DMS79 treated with DMSO at 0.1 percent for 48 hours (cell line): ENCODE measurements at regions not wholly inside any gene's neighbourhood (a gene's known extent, or its start where the extent isn't known, plus 50 kb on each side); places are given as distances from the start of the nearest gene placed in this dataset.
A peak's percentile ranks its signal among the peaks of the same experiment; 100 is the strongest.

Source experiments
- DNase-seq: peaks from one replicate; lab custom pipeline; 2025; lab: John Stamatoyannopoulos, UW

DNA sequence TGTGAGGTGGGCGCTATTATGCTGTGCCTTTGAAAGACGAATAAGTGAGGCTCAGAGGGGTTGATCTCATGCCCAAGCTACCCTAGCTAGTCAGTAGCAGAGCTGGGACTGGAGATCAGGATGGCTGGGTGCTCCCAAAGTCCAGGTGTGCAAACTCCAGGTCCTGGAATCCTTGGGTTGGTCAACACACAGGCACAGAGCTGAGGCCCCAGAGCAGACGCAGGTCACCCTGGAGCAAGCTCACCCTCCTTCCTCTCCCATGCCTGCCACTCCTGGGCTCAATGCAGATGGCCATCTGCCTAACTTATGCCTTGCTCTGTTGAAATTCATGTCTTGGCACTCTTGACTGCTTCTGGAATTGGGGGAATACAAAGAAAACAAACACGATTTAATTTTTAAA lies 587.2 kb downstream of the PTPRU start:
- peak; percentile 70 for DNase-seq

DNA sequence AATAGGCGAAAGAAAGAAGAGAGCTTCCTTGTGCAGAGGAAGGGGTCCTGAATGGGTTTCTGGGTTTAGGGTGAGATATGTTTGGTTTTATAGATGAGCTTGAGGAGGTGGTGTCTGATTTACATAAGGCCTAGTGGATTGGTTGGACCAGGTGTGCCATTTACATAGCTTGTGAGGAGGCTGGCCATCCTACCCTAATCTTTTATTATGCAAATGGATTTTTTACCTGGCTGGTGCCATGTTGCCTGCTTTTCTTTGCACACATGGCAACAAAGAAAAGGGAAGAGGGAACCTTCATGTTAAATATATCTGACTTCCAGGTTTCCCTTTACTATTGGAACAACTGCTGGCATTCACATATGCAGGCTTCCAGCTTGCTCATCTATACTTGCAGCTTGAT lies 585.3 kb downstream of the PTPRU start:
- no peak for DNase-seq

DNA sequence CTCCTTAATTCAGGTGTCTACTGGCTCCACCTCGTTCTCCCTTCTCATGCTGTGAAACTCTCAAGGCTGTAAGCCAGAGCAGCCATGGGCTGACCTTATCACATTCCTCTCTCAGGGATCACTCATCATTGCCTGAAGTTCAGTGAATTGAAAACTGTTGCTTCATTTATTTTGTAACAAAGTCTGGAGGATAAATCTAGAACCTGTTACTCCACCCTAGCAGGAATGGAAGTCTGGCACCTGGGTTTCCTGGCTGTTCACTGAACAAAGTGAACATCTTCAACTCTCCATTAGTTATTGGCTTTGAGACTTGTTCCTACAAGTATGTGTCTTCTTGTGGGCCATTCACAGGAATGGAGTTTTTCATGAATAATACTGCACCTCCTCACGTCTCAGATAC lies 584.1 kb downstream of the PTPRU start:
- DNase-seq: no peak

DNA sequence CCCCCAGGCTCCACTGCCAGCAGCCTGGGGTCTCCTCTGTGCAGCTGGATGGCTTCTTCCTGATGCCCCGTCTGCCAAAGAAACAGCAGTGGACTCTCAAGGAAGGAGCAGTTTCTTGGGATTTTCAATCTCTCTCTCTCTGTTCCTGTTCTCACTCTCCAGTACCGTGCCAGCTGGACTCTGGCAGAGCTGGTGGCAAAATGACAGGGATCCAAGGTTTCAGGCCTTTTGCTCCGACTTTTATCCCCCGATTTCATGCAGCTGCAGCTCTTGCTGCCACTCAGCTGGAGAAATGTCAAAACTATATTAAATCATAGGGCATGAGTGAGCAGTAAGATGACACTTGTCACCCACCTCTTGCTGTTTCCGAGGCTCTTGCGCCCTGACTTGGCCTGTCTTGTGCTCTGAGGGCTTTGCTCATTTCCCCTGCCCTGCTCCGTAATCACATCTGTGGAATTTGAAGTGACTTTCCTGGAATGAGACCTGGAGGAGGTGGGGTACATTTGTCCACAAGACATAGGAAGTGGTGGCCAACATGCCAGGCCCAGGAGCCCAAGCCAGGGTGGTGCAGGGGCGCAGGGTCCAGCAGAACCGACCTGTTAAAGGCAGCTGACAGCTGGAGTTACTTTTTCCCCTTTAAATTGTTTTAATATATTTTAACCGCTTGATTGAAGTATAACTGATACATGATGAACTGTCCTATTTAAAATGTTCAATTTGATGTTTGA lies 576.2 kb downstream of the PTPRU start:
- peak; percentile 76 for DNase-seq

DNA sequence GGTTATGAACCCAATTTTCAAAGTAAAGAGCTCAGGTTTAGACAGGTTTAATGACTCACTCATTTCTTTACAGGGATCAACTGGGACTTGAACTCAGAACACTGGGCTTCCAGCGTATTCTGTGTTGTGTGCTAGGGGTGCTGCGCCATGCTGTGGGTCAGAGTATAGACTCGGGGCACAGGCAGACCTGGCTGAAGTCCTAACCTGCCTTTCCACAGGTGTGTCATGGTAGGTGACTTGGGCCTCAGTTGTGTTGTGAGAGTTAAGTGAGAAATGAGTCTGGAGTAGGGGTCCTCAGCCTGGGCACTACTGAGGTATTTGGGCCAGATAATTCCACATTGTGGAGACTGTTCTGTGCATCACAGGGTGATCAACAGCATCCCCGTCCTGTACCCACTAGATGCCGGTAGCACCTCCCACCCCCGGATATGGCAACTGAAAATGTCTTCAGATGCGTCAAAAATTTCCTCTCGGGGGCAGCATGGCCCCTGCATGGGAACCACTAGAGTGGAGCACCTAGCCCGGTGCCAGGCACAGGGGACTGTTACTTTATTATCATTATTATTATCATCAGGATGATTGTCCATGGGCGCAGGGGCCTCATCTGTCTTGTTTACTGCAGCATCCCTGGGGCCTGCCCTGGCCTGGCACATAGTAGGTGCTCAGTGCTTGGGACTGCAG lies 575.5 kb downstream of the PTPRU start:
- no peak for DNase-seq

DNA sequence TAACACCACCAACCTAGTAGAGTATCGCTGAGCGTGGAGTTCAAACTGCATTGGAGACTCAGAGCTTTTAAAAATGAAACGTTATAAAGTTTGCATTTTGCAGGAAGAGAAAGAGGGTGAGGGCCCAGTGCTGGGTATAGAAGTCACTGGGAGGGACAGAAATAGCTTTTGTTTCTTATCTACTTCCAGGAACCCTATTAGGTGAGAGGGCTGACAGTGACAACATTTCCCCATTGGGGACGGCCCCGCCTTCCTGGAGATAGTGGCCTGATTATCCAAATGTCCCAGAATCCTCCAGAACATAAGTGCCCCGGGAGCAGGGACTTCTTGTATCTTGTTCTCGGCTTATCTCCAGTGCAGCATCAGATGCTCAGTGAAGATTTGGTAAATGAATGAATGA lies 574.9 kb downstream of the PTPRU start:
- no peak for DNase-seq

DNA sequence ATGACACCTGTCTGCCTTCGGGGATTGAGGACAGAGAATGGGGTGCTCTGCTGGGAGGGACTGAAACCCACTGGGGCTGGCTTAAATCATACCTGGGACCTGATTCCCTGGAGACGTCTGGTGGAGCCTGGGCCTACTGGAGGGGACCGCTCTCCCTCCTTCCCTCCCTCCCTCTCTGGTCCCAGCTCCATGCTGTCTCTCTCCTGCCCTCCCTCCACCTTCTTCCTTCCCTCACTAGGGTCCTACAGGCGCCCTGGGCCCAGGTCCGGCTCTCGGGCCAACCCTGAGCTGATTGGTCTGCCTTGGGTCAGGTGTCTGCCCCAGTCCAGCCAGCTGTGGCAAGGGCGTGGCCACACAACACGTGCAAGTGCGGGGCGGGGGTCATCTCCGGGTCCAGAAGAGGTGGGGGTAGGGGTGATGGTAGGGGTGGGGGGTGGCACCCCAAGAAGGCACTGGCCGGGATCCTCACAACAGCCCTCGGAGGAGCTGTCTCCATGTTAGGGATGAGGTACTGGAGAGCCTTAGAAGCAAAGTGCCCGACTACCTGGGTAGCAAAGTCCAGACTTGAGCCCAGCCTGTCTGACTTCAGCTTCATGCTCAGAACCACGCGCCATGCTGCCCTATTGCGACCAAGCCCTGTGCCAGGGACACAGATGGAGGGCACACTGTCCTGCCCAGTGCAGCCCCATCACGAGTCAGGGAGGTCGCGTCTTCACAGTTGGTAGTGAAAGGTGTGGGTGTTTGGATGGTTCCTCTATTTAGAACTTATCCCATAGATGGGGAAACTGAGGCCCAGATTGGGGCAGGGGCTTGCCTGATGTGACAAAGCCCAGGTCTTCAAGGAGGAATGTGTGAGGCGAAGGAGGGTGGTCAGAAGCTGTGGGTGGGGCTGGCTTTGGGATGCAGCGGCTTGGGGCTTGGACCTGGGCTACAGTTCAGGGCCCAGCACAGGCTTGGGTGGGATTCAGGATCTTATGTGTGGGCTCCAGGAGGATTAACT lies 574.1 kb downstream of the PTPRU start:
- no peak for DNase-seq

DNA sequence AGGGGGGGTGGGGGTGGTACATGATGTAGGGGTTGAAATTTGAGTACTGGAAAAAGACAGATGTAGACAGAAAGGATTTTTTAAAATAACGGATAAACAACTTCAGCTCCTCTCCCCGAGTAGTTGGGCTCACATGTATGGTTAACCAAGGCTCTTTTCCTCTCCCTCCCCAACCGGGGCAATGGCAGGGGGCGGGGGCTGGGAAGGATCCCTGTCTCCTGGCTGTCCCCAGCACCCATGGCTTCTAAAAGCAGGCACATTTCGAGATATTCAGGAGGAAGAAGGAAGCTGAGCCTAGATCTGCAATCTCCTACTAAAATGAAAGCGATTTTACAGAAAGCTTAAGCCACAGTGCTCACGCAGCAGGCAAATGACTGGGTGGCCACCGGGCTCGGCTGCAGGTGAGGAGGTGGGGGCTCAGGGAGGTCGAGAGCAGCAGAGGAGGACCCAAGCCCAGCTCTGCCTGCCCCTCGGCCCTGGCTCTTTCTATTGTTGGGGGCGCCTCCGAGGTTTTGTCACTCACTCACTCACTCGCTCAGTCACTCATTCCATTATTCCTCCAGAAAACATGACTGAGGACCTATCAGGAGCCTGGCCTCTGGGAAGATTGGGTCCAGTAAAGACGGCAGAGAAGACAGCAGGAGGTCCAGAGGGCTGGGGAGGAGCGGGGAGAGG lies 573.3 kb downstream of the PTPRU start:
- DNase-seq: no peak

DNA sequence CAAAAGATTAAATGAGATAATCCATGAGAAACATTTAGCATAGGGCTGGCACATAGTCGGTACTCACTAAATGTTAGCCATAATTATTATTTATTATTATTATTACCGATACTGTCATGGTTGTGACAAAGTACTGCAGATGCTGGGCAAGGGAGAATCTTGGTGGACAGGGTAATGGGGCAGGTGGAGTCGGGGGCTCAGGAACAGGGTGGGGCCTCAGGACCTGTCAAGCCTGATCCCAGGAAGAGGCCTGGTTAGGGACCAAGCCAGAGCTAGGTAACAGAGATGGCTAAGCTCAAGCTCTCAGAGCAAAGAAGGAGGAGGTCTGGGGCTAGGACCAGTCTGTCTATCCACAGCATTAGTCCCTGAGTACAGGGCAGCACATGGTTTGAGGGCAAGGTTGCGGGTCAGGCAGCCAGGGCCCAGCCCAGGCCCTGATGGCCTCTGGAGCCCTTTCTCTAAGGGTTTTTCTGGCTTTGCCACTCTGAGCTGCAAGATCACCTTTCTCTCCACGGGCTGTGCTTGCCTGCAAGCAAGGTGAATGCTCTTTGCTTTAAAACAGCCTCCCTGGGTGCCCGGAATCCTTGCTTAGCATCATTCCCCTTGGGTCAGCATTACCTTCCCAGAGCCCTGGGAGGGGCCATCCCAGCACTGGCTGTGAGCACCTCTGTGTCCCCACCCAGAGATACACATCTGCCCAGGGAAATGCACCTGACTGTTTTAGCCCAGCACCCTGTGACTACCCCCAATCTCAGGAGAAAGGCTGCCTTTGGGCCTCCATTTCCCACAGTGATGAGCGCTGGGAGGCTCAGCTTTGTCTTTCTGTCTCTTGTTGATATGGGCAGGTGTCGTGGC lies 572.0 kb downstream of the PTPRU start:
- no peak for DNase-seq

DNA sequence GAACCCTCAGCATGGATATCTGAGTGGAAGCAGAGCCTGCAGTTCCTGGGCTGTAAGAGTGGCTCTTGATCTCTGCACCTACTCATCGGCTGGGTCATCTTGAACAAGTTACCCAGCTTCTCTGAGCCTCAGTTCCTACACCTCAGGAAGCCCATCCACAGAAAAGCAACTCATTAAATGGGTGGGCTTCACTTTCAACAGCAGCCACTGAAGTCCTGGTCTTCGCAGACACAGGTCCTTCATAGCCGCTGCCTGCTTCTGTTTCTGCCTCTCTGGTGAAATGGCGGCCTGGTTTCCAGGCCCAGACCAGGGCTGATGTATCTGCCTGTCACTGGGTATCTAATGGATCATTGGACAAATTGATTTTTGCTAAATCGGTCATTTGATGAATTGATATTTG lies 571.4 kb downstream of the PTPRU start:
- DNase-seq: no peak

DNA sequence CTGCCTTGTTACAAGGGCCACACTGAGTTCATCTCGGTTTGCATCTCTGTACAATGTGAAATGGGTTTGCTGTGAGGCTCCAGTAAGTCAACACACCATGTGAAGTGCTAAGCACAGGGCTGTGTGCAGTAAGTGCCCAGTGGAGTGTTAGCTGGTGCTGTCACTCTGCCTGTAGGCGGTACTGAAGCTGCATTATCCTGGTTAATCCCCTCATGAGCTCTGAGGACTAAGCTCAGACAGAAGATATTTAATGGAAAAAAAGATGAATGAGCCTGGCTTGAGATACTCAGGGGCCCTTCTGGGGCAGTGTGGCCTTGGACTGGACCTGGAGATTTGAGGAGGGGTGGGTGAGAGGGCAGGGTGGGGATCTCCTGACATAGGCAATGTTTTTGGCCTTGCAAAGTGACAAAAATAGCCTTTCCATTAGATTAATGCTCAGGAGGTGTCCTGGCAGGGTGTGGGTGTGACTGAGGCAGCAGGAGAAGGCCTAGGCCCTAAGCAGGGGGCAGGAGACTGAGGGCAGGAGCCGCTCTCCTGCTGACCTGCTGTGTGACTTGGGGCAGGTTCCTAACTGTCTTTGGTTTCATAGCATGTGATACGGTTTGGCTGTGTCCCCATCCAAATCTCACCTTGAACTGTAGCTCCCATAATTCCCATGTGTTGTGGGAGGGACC lies 570.5 kb downstream of the PTPRU start:
- no peak for DNase-seq

DNA sequence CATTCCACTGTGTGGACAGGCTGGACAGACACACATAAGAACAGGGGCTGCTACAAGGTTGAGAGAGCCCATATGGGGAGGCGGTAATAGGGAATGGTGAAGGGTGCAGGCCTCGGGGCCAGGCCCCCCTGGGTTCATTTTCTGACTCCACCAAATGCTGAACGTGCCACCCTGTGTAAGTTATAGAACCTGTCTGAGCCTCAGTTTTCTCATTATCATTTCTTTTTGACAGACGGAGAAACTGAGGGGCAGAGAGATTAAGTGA lies 569.5 kb downstream of the PTPRU start:
- DNase-seq: no peak

DNA sequence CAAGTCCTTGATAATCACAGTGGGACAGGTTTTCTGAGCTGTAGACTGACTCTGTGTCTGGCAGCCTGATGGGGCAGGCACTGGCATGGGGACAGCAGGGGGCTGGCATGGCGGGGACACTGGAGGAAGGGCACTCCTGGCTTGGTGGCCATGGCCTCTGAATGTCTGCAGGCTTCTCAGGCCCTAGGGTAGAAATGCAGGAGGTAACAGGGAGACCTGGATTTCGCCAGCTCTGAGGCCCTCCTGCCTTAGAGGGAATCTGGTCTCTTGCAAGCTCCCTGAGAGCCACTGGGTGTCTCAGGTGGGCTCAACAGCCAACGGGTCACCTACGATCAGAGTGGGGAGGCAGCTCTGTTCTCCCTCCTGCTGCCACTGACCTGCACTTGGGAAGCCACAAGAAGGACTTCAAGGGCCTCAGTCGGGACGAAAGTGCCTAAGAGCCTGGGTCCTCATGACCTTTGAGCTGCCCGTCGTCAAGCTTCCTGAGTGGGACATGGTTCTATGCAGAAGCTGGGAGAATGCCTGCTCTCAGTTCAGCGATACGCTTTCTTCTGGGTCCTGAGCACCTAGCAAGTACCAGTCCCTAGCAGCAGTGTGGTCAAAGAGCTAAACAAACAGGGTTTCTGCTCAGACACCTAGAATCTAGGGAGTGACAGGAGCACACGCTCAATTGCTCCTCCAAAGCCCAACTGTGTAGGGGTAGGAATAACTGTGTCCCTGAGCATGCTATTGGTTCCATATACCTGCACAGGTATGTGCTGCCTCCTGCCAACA lies 569.0 kb downstream of the PTPRU start:
- DNase-seq: no peak

DNA sequence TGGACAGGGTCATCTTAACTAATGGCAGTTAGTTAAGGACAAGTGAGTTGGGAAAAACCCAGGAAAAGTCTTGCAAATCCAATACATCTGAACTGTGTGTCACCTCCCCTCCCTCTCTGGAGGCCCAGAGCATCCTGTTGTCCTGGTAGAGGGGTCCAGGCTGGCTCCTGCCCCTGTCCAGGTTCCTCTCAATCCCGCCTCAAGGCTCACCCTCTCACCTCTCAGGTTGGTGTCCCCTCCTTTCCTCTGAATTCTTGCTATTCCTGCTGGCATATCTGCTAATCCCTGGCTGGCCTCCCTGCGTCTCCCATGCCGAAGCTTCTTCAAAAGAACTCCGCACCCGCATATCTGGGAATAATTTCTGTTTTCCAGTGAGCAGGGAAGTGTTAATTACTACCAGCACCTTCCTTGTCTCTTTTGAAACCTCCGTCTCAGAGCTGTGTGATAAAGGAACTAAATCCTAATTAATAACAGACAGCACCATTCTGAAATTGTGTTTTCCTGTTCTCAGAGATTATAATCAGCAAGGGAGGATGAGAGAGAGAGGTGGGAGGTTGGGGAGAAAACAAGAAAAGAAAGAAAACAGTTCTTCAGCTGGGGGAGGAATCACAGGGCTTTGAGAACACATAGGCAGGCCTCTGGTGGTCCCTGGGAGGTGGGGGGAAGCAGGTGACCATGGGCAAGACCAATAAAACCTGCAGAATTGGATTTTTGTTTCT lies 568.0 kb downstream of the PTPRU start:
- no peak for DNase-seq

DNA sequence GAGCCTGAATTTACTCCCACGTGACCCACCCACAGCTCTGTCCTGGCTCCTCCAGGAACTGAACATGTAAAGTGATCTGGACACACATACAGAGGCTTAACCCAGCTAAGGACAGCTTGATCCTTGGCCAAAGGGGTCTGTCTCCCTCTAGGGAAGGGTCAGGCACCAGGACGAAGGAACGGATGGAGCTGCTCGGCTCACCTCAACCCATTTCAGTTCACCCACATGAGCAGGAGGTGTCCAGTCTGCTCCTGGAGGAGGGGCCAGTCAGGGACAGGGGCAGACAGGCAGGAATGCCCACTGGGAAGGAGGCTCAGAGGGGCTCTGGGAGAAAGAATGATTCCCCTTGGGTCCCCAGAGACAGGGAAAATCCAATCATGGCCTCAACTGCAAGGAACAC lies 567.2 kb downstream of the PTPRU start:
- no peak for DNase-seq

DNA sequence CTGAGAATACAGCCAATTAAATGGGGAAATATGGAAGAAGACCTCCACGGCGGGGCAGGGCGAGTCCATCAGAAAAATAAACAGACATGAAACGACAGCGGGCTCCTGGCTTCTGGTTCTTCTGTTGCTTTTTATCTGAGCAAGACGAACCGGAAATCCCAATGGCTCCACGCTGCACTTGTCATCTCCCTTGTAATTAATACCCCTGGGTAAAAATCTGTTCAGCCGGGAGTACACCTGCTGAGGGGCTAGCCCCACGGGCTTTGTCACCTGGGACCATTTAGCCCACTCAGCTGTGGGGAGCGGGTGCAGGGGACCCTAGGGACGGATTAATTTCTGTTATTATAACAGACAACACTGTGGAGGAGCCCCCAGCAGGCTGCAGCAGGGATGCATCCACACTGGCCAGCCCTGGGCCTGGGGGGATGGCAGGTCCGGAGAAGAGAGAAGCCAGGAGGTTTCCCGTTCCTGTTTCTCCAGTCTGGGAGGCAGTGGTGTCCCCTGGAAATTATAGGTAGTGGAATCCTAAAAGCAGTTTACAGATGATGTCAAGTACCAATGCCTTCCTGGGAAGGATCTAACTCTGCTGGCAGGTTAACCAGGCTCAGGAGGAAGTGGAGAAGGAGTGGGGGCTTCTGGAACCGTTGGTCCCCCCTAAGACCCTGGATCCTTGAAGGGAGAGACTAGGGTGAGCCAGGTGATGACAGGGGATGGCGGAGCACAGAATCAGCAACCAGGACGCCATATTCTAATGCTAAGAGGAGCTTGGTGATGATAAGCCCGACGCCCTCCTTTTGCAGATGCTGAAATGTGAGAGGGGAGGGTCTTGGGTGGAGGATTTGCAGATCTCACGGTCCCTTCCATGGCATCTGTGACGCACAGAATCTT lies 566.1 kb downstream of the PTPRU start:
- DNase-seq: no peak

DNA sequence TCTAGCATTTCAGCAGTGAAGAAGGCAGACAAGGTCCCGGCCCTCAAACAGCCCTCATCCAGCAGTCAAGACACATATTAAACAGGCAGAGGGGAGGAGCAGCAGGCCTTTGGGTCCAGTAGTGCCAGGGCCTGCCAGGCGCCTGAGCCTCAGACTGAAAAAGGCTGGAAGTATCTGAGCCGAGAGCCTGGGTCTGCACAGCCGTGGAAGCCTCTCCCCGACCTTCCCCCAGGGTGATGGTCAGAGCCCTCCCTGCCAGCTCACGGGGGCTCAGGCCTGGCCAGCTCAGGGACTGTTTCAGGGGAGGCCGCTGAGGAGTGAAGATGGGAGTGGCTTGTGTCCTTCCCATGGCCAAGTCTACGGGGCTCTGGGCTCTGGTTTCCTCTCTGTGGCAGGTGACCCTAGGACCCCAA lies 565.2 kb downstream of the PTPRU start:
- DNase-seq: no peak

DNA sequence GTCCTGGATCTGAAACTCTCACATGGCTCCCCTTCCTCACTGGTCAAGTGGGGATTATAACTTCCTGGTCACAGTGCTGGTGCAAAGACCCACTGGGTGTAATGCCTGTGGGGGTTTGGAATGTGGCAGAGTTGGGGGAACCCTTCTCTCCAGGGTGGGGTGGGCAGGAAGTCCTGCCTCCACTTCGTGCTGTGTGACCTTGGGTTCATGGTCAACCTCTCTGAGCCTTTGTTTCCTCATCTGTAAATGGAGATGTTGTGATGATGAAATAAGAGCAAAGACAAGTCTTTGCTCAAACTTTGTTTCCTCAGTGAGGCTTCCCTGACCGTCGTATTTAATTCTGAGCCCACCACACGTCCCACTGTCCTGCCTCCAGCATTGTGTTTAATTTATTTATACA lies 564.7 kb downstream of the PTPRU start:
- no peak for DNase-seq
